GM21423 (cell line): ENCODE measurements at regions not wholly inside any gene's neighbourhood (a gene's known extent, or its start where the extent isn't known, plus 50 kb on each side); places are given as distances from the start of the nearest gene placed in this dataset.
"Not testable (repeated sequence)": the region's sequence is repeated elsewhere in the genome, so short reads cannot be mapped to it uniquely, and the experiment has no call there.

Source experiments
- ATAC-seq: cut with Tn5 transposase; IDR thresholded peaks from one replicate; pipeline ENCODE4 v1.9.1; 2021; ENCODE audit warnings: mild to moderate bottlenecking, moderate library complexity; ENCODE audit not compliant: unreplicated experiment

- ATAC-seq = no peak
These were observed 243.4 kb upstream of the RPS23 start for GRCh38 chr5:82521431-82522051.

DNA sequence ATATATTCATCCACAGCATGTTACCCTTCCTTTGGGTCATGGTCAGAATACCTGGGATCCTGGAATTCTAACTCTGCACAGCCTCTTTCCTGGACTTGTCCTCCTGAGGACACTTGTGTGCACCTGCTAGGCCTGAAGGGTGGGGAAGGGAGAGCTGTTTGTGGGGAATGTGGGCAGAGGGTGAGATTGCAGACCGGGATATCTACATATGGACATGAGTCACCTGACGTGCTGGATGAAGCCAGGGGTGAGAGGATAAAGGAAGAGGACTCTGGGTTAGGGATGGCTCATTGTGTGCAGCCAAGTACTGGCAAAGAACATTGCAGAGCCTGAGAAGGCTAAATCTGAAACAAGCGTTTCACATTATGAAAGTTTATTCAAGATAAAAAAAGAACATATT lies 241.4 kb upstream of the RPS23 start:
- no peak for ATAC-seq

- ATAC-seq = no peak
These were observed 239.5 kb upstream of the RPS23 start for GRCh38 chr5:82517544-82518075.

DNA sequence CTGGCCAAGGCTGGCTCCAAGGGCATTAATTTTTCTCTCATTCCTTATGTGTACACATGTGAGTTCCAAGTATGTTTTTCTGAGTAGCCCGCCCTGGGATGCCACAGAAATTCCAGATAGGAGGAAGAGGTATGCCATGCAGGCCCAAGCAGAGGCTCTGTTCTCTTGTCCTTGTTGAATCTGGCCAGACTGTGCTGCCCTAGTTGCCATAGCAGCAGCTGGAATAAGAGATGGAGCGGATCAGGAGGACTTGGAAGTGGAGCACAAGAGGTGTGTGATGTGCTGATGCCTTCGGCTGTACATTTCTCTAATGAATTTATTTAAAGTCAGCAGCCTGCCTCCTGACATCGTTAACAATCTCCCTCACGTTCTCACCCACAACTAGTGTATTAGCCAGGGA lies 235.6 kb upstream of the RPS23 start:
- no peak for ATAC-seq

GRCh38 chr5:82512025-82512424 lies 233.9 kb upstream of the RPS23 start:
- no peak for ATAC-seq

DNA sequence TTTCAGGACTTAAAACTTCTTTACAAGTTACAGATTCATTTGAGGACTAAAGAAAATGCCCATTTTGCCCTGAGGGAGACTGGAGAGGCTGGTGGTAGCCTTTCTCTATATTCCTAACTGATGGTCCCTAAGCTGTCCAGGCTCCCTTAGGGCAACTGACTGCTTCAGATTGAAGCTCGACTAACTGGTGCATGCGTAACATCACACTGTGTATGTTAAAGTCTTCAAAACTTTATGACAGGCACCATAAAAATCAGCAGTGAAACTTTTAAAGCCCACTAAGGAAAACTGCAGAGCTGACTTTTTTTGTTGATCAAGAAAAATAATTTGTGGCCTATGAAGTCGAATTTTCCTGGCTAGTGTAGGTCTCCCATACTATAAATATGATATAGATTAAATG lies 233.0 kb upstream of the RPS23 start:
- no peak for ATAC-seq

GRCh38 chr5:82509762-82510161 lies 231.6 kb upstream of the RPS23 start:
- no peak for ATAC-seq

DNA sequence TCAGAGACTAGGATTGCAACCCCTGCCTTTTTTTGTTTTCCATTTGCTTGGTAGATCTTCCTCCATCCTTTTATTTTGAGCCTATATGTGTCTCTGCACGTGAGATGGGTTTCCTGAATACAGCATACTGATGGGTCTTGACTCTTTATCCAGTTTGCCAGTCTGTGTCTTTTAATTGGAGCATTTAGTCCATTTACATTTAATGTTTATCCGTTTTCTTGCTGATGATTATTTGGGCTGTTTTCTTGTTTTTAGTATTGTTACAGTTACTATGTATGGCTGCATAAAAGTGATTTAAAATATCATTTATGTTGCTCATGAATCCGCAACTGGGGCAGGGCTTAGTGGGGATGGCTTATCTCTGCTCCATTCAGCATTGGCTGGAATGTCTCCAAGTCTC lies 228.2 kb upstream of the RPS23 start:
- not testable (repeated sequence) for ATAC-seq

DNA sequence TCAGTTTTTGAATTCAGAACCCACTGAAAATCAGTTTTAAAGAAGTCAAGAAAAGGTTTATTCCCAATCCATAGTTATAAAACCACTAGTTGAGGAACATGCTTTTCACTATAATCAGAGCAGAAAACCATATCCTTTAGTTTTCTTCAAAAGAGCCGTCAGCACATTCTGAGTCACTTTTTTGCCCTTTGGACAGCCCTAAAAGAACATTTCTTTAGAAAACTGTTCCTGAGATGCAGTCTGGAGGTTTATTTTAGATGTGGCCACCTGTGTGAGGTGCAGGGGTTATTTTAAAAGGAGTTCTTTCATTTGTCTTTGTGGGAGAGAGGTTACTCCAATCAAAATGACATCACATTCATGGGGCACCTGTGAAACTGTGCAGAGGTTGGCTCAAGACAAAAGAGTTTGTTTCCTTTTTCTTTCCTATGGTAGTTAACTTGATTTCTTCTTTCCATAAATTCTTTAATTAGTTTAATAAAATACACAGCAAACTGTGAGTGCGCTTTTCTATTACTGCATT lies 221.6 kb upstream of the RPS23 start:
- ATAC-seq = no peak

DNA sequence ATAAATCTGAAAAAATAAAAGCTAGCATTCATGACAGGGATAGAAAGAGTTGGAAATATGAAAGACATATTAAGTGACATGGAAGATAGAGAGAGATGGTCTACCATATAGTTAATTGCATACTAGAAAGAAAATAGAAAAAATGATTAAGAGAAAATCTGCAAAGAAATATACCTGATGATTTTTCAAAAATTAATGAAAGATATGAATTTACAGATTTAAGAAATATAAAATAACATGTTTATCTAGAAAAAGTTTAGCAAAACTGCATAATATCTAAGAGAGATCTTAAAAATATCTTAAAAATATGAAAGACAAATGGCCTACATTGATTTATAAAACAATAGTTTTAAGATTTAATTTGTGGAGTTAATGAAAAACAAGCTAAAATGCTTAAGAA lies 219.1 kb upstream of the RPS23 start:
- no peak for ATAC-seq

GRCh38 chr5:82494942-82495341 lies 216.8 kb upstream of the RPS23 start:
- no peak for ATAC-seq

DNA sequence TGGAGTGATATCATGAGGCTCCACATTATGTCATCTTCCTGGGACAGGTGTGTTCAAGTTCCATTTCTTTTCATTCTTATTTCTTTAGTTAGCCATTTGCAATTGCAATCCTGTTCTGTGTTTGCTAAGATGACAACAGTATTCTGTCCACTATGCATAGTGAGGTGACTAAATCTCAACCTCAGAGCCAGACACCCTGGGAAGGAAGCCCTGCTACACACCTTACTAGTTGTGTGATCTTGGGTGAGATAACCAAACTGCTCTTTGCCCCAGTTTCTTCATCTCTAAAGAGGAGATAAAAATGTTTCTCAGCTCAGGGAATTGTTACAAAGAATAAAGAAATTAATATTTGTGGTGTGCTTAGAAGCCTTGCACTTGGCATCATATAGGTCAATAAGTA lies 215.1 kb upstream of the RPS23 start:
- ATAC-seq = no peak

DNA sequence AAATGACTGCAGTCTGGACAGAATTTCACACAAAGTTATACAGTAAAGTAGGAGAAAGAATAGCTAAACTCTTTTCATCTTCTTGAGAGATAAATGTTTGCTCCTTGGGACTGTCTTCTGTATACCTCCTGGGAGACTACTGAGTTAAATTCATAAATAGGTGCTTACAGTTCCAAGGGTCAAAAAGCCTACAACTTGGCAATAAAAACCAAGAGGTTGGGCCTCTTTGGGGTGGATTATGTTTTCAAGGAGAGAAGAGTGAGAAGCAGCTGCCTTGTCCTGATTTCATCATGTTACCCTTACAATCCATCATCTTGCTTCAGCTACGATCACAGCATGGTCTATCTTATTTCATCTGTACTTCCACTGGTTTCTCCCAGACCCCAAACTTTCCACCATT lies 213.2 kb upstream of the RPS23 start:
- no peak for ATAC-seq

DNA sequence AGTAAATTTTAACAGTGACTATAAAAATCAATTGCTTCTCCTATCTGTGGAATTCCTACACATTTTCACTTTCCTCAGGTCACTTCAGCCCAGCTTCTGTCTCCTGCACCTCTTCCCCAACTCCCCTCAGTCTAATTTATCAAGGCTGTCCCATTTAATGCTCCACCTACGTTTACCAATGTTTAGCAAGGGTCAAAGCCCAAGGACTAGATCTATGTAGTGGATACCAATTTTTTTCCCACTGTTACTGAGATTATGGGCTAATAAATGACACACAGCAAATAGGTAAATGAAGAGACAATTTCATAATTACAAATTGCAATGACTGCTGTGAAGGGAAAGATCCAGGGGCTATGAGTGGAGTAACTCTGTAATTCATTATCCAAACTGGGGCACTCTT lies 211.5 kb upstream of the RPS23 start:
- ATAC-seq = no peak

DNA sequence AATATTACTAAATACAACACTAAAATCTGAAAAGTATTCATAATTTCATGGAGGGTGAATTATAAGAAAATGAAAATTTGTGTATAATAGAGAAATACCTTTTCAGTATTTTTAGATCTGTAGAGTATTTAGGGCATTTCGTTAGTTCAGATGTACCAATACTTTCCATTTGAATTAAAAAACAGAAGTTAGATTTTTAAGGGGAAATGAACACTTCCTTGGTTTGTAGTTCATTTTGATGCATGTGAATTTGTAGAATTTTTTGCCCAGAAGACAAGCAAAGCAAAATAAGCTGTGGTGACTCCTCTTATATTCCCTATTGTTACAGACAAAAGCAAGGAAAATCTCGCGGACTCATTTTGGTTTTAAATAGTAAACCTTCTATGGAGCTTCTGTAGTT lies 209.0 kb upstream of the RPS23 start:
- no peak for ATAC-seq

DNA sequence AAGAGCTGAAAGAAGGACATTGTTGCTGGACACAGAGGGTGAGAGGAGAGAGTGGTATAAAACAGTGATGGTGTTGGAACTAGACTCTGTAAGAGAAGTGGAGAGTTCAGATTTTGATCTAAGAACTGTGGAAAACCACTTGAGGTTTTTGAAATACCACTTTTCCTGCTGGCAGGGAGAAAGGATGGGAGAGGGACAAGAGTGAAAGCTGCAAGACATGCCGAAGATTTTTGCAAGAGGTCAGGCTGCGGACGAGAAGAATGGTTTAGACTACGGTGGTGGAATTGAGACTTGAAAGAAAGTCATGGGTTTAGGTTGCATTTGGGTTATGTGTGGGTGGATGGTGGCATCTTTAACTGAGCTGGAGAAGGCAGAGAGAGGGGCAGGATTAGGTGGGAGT lies 202.2 kb upstream of the RPS23 start:
- ATAC-seq = no peak

DNA sequence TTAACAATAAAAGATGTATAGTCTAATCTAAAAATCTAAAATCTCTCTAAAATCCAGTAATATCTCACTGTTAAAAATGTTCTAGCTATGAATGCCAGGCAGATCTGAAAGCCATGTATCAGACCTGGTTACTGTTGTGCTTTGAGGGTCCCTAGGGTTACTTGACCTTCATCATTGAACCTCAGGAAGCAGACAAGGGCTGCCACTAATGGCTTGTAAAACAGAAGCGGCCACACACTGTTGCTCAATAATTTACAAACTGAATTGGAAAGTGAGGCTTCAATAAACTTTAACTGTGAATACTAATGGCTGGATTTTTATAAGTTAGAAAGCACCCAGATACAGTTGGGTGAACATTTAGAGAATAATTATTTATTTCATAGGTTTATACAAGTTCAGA lies 198.0 kb upstream of the RPS23 start:
- no peak for ATAC-seq

GRCh38 chr5:82473262-82473661 lies 195.1 kb upstream of the RPS23 start:
- no peak for ATAC-seq

- ATAC-seq = no peak
These were observed 192.2 kb upstream of the RPS23 start for GRCh38 chr5:82470185-82470994.

DNA sequence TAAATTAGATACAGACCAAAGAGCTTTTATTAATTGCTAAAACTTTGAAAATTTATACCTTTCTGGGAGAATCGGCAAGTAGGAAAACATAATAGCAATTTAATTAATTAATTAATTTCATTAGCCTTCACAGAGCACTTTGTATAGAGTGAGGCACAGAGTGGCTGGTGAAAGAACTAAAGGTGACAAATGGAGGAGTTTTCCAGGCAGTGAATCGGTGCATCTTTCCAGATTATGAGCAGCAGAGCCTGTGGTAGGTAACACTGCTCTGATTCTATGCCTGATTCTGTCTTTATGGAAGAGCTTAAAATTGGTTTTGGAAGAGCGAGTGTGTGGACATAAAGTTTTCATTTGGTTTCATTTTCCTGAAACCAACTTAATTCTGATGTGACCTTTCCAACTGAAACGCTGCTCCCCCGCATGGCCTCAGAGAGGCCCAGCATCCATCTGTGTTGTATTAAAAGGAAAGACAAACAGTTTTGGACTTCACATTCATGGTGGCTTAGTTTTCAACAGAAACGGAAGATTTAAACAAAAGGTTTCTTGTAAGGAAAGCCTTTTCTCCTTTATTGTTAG lies 188.9 kb upstream of the RPS23 start:
- ATAC-seq = no peak

DNA sequence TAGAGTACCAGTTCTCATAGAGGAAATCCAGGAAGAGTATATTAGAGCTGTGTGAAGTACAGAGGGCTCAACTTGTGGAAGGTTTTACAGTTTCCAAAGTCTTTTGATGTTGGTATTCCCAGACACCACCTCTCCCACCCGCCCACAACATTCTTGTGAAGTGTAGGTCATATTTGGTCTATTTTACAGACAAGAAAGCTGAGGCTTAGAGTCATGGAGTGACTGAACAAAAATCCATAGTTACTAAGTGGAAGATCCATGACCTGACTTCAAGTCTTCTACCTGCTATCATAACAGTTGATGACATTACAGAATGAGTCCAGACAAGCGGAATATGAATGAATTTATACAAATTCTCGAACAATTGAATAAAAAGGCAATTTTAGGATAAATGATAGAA lies 187.1 kb upstream of the RPS23 start:
- no peak for ATAC-seq

GRCh38 chr5:82459626-82460025 lies 181.5 kb upstream of the RPS23 start:
- no peak for ATAC-seq
